Activated naive CD4-positive, alpha-beta T cell treated with anti-CD3 and anti-CD28 coated beads, Interleukin-2, amount 10 ng/mL, durations not matched to agents 7 days and 5 days (primary cell): ENCODE measurements at regions not wholly inside any gene's neighbourhood (a gene's known extent, or its start where the extent isn't known, plus 50 kb on each side); places are given as distances from the start of the nearest gene placed in this dataset.
"Not testable (repeated sequence)": the region's sequence is repeated elsewhere in the genome, so short reads cannot be mapped to it uniquely, and the experiment has no call there.

Experiments used
- CTCF ChIA-PET: fragments of 350-600 bp; sonication (Branson Sonifier 250); formaldehyde crosslinking; loops from one replicate; lab custom pipeline; 2021; ENCODE audit warnings: antibody characterized with exemption; lab: Charles Lee
- DNase-seq: peaks from one replicate; pipeline ENCODE4 v3.0.0-alpha.2; 2020
- H3K27ac Mint-ChIP-seq: one replicate; pipeline ENCODE4 v1.8.0; 2021; ENCODE audit warnings: mild to moderate bottlenecking, moderate library complexity, mixed read lengths
- H3K27me3 Mint-ChIP-seq: one replicate; pipeline ENCODE4 v1.8.0; 2021; ENCODE audit warnings: mild to moderate bottlenecking, mixed read lengths
- H3K36me3 Mint-ChIP-seq: one replicate; pipeline ENCODE4 v1.8.0; 2021; ENCODE audit warnings: mixed read lengths
- H3K4me1 Mint-ChIP-seq: one replicate; pipeline ENCODE4 v1.8.0; 2021; ENCODE audit warnings: mixed read lengths
- H3K4me3 Mint-ChIP-seq: one replicate; pipeline ENCODE4 v1.8.0; 2021; ENCODE audit warnings: mild to moderate bottlenecking, moderate library complexity, mixed read lengths
- H3K9me3 Mint-ChIP-seq: one replicate; pipeline ENCODE4 v1.8.0; 2021; ENCODE audit warnings: mixed read lengths

DNA sequence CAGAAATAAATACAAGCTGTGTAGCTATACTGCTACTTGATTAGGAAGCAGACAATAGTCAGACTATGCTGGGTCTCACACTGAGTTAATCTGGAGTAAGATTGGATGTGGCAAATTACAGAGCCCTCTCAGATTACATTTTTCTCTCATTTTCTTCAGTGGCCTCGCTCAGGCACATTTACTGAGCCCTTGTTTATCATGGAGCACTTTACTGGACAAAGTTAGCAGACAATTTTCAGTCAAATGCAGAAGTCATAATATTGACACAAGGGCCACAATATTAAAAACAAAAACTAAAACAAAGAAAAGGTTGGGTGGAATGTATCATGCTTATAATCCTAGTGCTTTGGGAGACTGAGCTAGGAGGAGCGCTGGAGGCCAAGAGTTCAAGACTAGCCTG, 95.0 kb upstream of the MAP3K7 start:
- peaks cover 3% of the 10 kb centered on the region for H3K27me3 Mint-ChIP-seq
- no peaks in the 10 kb centered on the region for H3K4me1 Mint-ChIP-seq
- no peaks in the 10 kb centered on the region for H3K36me3 Mint-ChIP-seq
- no peak overlapping the region for H3K27ac Mint-ChIP-seq
- no peak for DNase-seq
- no peak overlapping the region for H3K4me3 Mint-ChIP-seq
- no peaks in the 10 kb centered on the region for H3K9me3 Mint-ChIP-seq
- CTCF ChIA-PET: no interaction called here

DNA sequence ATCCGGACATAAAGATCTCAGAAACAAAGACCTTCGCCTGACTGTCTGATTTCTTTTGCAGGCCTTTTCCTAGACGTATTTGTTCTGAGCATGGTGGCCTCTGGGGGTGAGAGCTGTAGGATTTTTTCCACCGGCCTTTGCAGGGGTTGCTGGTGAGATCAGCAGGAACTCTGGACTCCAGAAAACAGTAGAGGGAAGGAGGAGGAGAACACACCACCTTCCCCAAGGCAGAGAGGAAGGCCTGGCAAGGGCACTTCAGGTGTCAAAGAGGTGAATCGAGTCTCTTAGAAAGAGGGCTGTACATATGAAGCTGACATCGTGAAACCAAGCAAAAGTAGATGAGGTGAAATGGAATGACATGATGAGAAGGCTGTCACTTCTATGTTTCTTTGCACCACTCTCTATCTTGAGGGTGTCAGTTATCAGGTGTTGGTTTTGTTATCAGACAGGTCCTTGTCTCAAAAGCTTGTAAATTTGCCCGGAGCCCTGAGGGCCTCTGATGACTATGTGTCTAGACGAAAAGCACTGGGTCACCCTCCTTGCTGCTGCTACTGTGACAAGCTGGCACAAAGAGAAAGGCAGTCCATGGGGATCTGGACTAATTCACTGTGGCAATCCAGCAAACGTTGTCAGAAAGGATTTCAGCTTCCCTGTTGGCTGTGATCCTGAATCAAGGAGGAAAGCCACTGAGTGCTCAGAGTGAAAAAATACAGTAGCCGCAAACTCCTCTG, 91.3 kb upstream of the MAP3K7 start:
- Mint-ChIP-seq H3K9me3 (no peaks in the 10 kb centered on the region), H3K4me3 (no peak overlapping the region)

DNA sequence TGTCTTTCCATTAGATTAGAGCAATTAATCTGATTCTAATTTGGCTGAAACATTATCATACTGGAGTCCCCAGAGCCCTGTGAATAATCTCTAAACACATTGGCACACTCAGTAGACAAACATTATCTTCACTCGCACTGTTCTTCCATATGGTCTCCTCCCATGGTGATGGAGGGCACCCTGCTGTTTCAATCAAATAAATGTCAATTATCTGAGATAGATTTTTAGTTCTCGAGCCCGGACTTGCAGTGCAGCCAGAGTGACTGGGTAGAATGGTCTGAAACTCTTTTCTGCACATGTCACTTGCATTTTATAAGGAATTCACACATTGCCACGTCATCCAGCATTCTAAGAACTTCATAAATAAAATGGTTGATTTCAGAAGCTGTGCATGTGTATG, 90.6 kb upstream of the MAP3K7 start:
- no peak overlapping the region for H3K4me3 Mint-ChIP-seq
- H3K27ac Mint-ChIP-seq: no peak overlapping the region
- DNase-seq: no peak
- H3K36me3 Mint-ChIP-seq: no peaks in the 10 kb centered on the region
- CTCF ChIA-PET: no interaction called here
- no peaks in the 10 kb centered on the region for H3K4me1 Mint-ChIP-seq
- peaks cover 3% of the 10 kb centered on the region for H3K27me3 Mint-ChIP-seq
- H3K9me3 Mint-ChIP-seq: no peaks in the 10 kb centered on the region

More for the DNA sequence above, 91.3 kb upstream of the MAP3K7 start:
- Mint-ChIP-seq H3K27ac (no peak overlapping the region), H3K4me1 (no peaks in the 10 kb centered on the region), H3K27me3 (peaks cover 3% of the 10 kb centered on the region), H3K36me3 (no peaks in the 10 kb centered on the region)
- no peak for DNase-seq
- CTCF ChIA-PET: no interaction called here

DNA sequence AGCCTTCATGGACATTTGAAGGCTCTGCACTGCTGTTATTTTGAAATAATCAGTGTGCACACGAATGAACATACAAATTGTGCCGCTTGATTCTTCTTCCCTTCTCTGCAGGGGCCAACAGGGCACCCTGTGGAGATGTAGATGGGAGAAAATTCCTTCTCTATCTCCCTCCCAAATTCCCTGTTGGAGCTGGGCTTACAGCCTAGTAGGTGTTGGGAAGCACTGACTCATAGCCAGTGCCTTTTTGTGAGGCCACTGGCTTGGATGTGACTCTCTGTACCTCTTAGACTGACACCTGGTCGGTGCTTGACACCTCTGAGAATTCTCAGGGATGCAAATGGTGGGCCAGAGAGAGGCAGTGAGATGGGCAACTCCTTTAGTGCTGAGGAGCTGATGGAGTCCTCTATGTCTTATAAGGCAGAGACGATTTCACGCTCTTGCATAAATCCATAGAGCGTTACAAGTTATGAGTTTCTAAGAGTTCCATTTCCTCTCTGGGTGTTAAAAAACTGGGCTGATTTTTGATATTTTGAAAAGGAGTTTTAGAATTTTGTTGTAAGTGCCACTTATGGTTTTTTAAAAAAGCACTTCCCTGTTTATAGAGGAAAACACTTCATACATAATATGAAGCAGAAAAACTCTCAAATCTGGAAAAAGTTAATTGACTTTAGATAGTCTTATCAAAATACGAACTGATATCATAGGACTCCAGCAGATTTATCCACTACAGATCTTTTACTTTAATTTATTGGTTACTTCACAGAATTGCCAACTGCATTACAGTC, 89.8 kb upstream of the MAP3K7 start:
- CTCF ChIA-PET: no interaction called here
- Mint-ChIP-seq H3K27ac (no peak overlapping the region), H3K4me3 (no peak overlapping the region), H3K27me3 (peaks cover 3% of the 10 kb centered on the region), H3K9me3 (no peaks in the 10 kb centered on the region), H3K4me1 (no peaks in the 10 kb centered on the region), H3K36me3 (no peaks in the 10 kb centered on the region)
- no peak for DNase-seq

DNA sequence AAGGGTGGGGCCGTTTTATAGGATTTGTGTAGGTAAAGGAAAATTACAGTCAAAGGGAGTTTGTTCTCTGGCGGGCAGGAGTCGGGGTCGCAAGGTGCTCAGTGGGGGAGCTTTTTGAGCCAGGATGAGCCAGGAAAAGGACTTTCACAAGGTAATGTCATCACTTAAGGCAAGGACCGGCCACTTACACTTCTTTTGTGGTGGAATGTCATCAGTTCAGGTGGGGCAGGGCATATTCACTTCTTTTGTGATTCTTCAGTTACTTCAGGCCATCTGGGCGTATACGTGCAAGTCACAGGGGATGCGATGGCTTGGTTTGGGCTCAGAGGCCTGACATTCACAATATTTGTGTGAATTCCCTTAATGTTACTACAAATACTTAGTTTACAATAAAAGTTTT, 88.2 kb upstream of the MAP3K7 start:
- H3K9me3 Mint-ChIP-seq, H3K4me3 Mint-ChIP-seq, H3K4me1 Mint-ChIP-seq, H3K36me3 Mint-ChIP-seq, DNase-seq, H3K27ac Mint-ChIP-seq, CTCF ChIA-PET, H3K27me3 Mint-ChIP-seq: not testable (repeated sequence)

DNA sequence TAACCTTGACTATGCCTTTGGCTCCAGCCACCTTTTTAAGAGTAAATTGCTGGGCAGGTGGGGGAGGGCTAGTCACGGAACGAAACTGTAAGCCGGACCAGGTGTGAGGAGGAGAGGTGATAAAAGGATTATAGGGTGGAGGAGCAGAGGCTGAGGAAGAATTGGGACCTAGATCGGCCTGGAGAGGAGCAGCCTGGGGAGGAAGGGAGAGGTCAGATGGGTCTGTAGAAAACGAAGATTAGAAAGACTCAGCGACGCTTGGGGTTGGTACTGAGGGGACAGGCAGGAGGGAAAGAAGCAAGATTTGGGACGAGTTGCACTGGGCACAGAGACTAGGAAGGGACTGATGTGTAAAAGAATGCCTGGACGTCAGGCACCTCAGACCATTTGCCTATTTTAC, 87.2 kb upstream of the MAP3K7 start:
- H3K4me3 Mint-ChIP-seq, CTCF ChIA-PET, H3K27me3 Mint-ChIP-seq, H3K4me1 Mint-ChIP-seq, H3K36me3 Mint-ChIP-seq, H3K9me3 Mint-ChIP-seq, DNase-seq, H3K27ac Mint-ChIP-seq: not testable (repeated sequence)

DNA sequence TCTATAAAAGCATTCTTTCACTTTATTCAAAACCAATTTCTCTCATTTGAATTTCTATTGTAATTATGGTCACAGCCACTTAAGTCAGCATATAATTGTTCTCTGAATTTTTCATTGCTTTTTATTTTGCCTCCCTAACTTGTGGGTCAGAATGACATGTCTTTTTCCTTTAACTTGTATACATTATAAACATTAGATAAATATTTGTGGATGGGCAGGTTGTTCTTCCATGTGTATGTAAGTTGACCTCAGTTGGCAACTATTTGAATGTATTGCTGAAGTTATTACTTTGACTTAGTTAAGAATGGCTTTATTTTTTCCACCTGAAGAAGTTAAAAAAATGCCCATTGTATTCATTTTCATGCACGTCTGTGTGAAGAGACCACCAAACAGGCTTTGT, 83.0 kb upstream of the MAP3K7 start:
- Mint-ChIP-seq H3K27me3 (peaks cover 10% of the 10 kb centered on the region), H3K4me1 (no peaks in the 10 kb centered on the region), H3K9me3 (no peaks in the 10 kb centered on the region), H3K36me3 (no peaks in the 10 kb centered on the region), H3K27ac (no peak overlapping the region), H3K4me3 (no peak overlapping the region)
- CTCF ChIA-PET: no interaction called here
- DNase-seq: no peak

DNA sequence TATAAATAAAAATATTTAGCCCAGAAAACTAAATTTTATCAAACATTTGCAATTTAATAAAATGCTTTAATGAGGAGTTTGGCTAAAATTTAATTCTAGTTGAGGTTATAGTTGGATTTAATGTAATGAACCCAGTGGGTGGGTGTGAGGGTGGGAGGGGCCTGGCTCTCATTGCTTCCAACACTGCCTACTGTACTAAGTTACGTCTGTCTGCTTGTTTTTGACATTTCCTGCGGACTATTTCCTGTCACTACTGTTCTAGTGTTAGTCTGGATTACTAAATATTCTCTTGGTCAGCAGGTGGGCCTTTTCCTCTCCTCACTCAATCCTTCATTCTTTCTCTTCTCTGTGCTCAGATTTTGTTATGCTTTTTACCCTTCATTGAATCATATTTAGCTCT, 82.5 kb upstream of the MAP3K7 start:
- Mint-ChIP-seq H3K4me1 (no peaks in the 10 kb centered on the region), H3K36me3 (no peaks in the 10 kb centered on the region), H3K27me3 (peaks cover 10% of the 10 kb centered on the region), H3K9me3 (no peaks in the 10 kb centered on the region), H3K27ac (no peak overlapping the region), H3K4me3 (no peak overlapping the region)
- DNase-seq: no peak
- CTCF ChIA-PET: no interaction called here

DNA sequence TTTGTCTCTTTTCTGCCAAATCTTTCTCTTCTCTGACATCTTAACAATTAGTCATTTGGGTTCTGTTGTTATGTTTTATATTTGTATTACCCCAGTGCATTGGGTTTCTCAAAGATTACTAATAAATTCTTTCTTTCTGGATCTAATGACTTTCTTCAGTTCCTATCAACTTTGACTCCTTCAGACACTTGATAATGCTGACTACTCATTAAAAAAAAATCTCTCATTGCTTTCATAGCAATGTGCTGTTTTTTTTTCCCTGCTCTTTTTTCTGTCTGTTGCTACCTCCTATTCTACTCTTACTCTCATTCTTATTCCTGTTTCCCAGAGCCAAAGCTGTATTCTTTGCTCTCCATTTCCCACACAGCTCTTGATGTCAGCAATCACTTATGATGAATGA, 81.3 kb upstream of the MAP3K7 start:
- Mint-ChIP-seq H3K27ac (no peak overlapping the region), H3K27me3 (peaks cover 10% of the 10 kb centered on the region), H3K9me3 (no peaks in the 10 kb centered on the region), H3K4me3 (no peak overlapping the region), H3K4me1 (no peaks in the 10 kb centered on the region), H3K36me3 (no peaks in the 10 kb centered on the region)
- CTCF ChIA-PET: no interaction called here
- DNase-seq: no peak

DNA sequence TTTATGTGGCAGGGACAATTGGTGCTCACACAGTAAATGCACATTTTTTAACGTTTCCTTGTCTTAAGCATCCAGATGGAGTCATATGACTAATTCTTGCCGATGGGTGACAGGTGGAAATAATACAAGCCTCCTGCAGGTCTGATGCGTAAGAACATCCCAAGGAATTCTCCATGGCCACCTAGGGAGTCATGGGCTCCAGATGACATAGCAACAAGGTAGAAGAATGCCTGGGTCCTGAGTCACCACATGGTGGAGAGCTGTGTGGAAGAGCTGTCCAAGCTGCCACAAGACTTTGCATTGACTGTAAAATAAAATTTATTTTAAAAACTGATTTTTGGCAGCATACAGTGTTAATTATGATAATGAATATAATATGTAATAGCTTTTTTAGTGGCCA, 77.0 kb upstream of the MAP3K7 start:
- no peaks in the 10 kb centered on the region for H3K9me3 Mint-ChIP-seq
- H3K36me3 Mint-ChIP-seq: no peaks in the 10 kb centered on the region
- no peak for DNase-seq
- no peaks in the 10 kb centered on the region for H3K4me1 Mint-ChIP-seq
- H3K27me3 Mint-ChIP-seq: peaks cover 10% of the 10 kb centered on the region
- H3K4me3 Mint-ChIP-seq: no peak overlapping the region
- H3K27ac Mint-ChIP-seq: no peak overlapping the region
- CTCF ChIA-PET: no interaction called here

DNA sequence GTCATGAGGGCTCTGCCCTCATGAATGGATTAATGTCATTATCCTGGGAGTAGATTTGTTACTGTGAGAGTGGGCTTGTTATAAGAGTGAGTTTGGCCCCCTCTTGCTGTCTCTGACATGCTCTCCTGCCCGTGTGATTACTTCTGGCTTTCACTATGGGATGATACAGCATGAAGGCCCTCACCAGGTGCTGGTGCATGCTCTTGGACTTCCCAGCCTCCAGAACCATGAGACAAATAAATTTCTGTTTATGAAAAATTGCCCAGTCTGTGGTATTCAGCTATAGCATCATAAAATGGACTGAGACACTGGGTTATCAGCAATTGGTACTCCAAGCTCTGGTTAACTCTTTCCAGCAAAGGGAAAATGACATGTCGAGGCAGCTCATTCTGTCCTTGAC, 76.2 kb upstream of the MAP3K7 start:
- CTCF ChIA-PET: no interaction called here
- H3K36me3 Mint-ChIP-seq: no peaks in the 10 kb centered on the region
- no peak overlapping the region for H3K27ac Mint-ChIP-seq
- no peaks in the 10 kb centered on the region for H3K9me3 Mint-ChIP-seq
- H3K4me3 Mint-ChIP-seq: no peak overlapping the region
- no peak for DNase-seq
- H3K27me3 Mint-ChIP-seq: peaks cover 10% of the 10 kb centered on the region
- H3K4me1 Mint-ChIP-seq: no peaks in the 10 kb centered on the region

DNA sequence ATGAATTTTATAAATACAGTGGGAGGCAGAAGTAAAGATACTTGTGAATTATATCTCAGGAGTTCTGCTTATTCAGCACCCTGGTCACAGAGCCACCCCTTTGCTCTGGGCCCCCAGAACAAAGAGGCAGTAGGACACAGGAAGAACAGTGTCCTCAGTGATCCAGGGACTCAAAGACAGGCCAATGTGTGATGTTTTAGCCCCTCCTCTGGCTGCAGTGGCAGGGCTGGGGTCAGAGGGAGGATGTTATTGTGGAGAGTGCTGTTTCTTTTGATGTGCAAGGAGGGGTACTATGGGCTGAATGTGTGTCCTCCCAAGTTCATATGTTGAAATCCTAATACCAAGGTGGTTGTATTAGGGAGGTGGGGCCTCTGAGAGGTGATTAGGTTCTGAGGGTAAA, 74.1 kb upstream of the MAP3K7 start:
- CTCF ChIA-PET: no interaction called here
- Mint-ChIP-seq H3K27ac (no peak overlapping the region), H3K27me3 (peaks cover 10% of the 10 kb centered on the region), H3K4me3 (no peak overlapping the region), H3K4me1 (no peaks in the 10 kb centered on the region), H3K9me3 (no peaks in the 10 kb centered on the region), H3K36me3 (no peaks in the 10 kb centered on the region)
- DNase-seq: no peak

DNA sequence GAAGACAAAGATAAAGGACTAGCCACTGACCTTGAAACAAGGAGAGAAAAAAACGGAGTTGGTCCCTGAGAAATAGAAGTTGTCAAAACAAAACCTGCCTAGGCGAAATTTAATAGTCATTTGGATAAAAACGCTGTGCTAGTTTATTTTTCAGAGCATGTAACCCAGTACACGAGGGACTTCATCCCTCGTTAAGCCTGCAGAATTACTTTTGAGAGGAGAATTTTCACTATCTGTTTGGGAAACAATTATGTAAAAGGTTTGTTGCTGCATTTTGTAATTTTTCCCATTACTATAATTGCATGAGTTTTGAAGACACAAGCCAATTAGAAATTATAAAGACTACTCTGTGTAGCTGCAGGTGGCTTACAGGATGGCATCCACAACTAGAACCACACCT, 71.6 kb upstream of the MAP3K7 start:
- Mint-ChIP-seq H3K9me3 (no peaks in the 10 kb centered on the region), H3K27me3 (peaks cover 6% of the 10 kb centered on the region), H3K4me1 (no peaks in the 10 kb centered on the region), H3K36me3 (no peaks in the 10 kb centered on the region), H3K27ac (no peak overlapping the region), H3K4me3 (no peak overlapping the region)
- DNase-seq: no peak
- CTCF ChIA-PET: no interaction called here

DNA sequence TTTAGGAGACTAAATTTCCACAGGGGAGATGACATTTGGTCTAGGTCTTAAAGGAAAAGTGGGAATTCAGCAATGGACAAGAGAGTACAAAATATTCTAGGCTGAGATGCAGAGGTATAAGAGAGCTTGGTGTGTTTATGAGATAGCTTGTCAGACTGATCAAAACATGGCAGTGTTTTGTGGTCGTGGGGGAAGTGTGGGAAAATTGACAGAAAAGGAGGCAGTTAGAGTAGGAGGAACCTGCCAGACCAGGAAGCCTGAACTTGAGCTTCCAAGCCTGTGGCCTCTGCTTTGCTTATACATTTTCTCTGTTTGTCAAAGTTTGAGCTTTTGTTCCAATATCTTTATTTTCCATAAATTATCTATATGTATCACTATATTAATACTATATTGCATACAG, 69.5 kb upstream of the MAP3K7 start:
- Mint-ChIP-seq H3K36me3 (no peaks in the 10 kb centered on the region), H3K4me3 (no peak overlapping the region), H3K4me1 (no peaks in the 10 kb centered on the region), H3K27me3 (peaks cover 6% of the 10 kb centered on the region), H3K27ac (no peak overlapping the region), H3K9me3 (no peaks in the 10 kb centered on the region)
- DNase-seq: no peak
- CTCF ChIA-PET: no interaction called here

DNA sequence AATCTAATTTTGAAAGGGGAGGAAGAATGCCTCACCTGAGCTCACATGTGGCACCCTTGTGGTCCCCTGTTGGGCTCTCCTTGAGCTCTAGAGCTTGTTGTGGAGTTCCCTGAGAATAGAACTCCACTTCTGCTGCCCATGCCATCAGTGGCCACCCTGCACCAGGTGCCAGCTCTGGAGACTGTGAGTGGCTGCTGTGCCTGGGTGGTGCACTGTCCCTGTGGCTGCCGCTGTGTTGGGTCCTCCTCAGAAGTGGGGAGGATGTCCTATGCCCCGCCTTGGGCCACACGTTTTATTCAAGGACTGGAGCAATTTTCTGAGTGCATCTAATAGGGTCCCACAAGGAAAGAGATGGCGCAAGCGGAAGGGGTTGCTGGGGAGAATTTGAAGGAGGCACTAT, 67.9 kb upstream of the MAP3K7 start:
- H3K36me3 Mint-ChIP-seq: no peaks in the 10 kb centered on the region
- H3K27ac Mint-ChIP-seq: no peak overlapping the region
- CTCF ChIA-PET: no interaction called here
- no peaks in the 10 kb centered on the region for H3K9me3 Mint-ChIP-seq
- H3K4me3 Mint-ChIP-seq: no peak overlapping the region
- H3K4me1 Mint-ChIP-seq: no peaks in the 10 kb centered on the region
- DNase-seq: no peak
- peaks cover 6% of the 10 kb centered on the region for H3K27me3 Mint-ChIP-seq
